Stimulated activated CD8-positive, alpha-beta memory T cell treated with anti-CD3 and anti-CD28 coated beads, Interleukin-7, amount 100 ng/mL, for 1 hour (primary cell): ENCODE measurements at regions not wholly inside any gene's neighbourhood (a gene's known extent, or its start where the extent isn't known, plus 50 kb on each side); places are given as distances from the start of the nearest gene placed in this dataset.
"Not testable (repeated sequence)": the region's sequence is repeated elsewhere in the genome, so short reads cannot be mapped to it uniquely, and the experiment has no call there.

ENCODE experiments used
- DNase-seq, 2 donors: peaks; one replicate each; pipeline ENCODE4 v3.0.0-alpha.2; 2020; ENCODE audit warnings: low read depth in 2 of 2

- DNase-seq: no peak
These were observed 158.2 kb upstream of the RGS6 start for GRCh38 chr14:71773898-71774481.

GRCh38 chr14:71776471-71777360 is 155.5 kb upstream of the RGS6 start:
- DNase-seq: no peak

GRCh38 chr14:71780075-71780474 is 152.2 kb upstream of the RGS6 start:
- no peak for DNase-seq

GRCh38 chr14:71780822-71781221 is 151.4 kb upstream of the RGS6 start:
- no peak for DNase-seq

- DNase-seq: no peak
These were observed 149.1 kb upstream of the RGS6 start for GRCh38 chr14:71783088-71783487.

GRCh38 chr14:71783786-71784185 is 148.4 kb upstream of the RGS6 start:
- no peak for DNase-seq

GRCh38 chr14:71789005-71789404 is 143.2 kb upstream of the RGS6 start:
- no peak for DNase-seq

GRCh38 chr14:71799841-71800240 is 132.4 kb upstream of the RGS6 start:
- DNase-seq: no peak

- DNase-seq: no peak
These were observed 131.4 kb upstream of the RGS6 start for GRCh38 chr14:71800878-71801277.

- no peak for DNase-seq
These were observed 128.5 kb upstream of the RGS6 start for GRCh38 chr14:71803539-71804260.

- no peak for DNase-seq
These were observed 127.2 kb upstream of the RGS6 start for GRCh38 chr14:71804992-71805391.

GRCh38 chr14:71807049-71807448 is 125.2 kb upstream of the RGS6 start:
- DNase-seq: not testable (repeated sequence)

GRCh38 chr14:71810800-71811199 is 121.4 kb upstream of the RGS6 start:
- not testable (repeated sequence) for DNase-seq

GRCh38 chr14:71812693-71813092 is 119.5 kb upstream of the RGS6 start:
- DNase-seq: no peak

- DNase-seq: no peak
These were observed 117.1 kb upstream of the RGS6 start for GRCh38 chr14:71815110-71815509.

- no peak for DNase-seq
These were observed 107.4 kb upstream of the RGS6 start for GRCh38 chr14:71824816-71825215.

- no peak for DNase-seq
These were observed 98.8 kb upstream of the RGS6 start for GRCh38 chr14:71833476-71833875.

- DNase-seq: no peak
These were observed 97.7 kb upstream of the RGS6 start for GRCh38 chr14:71834284-71835204.

GRCh38 chr14:71852181-71852580 is 80.0 kb upstream of the RGS6 start:
- no peak for DNase-seq

- DNase-seq: peak in 1 of 2 donors; percentile 17
These were observed 76.7 kb upstream of the RGS6 start for GRCh38 chr14:71855399-71856036.
